NCI-H446 treated with DMSO at 0.1 percent for 48 hours (cell line): ENCODE measurements at regions not wholly inside any gene's neighbourhood (a gene's known extent, or its start where the extent isn't known, plus 50 kb on each side); places are given as distances from the start of the nearest gene placed in this dataset.

Source experiments
- DNase-seq: peaks from one replicate; lab custom pipeline; 2025; lab: John Stamatoyannopoulos, UW

- DNase-seq, result no peak
These were observed 50.7 kb upstream of the PAIP2B start for GRCh38 chr2:71277536-71278103.

DNA sequence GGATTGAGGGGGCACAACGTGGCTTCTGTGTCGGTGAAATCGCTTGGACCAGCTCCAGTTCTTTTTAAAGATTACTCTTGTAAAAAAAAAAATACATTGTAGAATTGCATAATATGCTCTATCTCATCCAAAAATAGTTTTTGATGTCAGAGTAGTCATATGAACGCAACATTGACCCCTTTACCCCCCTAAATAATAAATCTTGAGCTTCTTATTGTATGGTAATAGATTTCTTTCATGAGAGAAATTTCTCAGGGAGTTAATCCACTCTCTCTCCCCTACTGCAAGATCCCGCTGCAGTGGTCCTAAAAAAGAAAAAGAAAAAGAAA lies 50.2 kb upstream of the PAIP2B start:
- DNase-seq, result no peak

DNA sequence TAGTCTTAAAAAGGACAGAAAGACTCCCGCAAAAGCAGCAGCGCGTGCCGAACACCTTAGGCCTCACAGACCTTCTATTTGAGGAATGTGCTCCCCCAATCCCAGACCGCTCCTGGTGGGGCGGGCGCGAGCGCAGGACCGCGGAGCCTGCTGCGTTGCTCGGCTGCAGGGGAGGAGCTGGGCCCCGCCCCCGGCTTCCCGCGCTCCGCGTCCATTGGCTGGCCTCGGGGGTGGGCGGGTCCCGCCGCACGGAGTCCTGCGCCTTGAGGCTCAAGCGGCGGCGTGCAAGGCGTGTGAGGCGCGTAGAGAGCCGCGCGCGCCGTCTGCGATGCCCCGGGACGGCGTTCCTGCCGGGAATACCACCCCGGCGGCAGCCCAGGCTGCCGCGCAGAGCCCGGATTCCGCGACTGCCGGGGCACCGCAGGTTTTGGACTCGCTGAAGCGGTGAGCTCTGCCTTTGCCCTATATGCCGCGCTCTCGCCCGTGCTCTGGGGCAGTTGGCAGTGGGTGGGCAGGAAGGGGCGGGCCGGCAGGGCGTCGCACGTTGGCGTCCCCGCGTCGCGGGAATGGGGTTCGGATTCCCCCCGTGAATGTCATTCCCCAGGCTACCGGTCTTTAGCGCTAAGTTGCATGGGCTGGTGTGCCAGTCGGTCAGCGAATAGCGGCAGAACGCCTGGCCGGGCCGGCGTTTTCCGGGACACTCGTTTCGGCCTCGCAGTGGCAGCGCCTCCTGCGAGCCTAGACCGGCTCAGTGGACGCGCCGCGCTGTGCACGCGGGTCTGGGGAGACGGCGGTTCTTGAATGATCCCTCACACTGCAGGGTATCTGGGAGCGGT lies 49.6 kb upstream of the PAIP2B start:
- peak; percentile 70 for DNase-seq
